ENCODE measurements at regions not wholly inside any gene's neighbourhood (a gene's known extent, or its start where the extent isn't known, plus 50 kb on each side); places are given as distances from the start of the nearest gene placed in this dataset.

DNA sequence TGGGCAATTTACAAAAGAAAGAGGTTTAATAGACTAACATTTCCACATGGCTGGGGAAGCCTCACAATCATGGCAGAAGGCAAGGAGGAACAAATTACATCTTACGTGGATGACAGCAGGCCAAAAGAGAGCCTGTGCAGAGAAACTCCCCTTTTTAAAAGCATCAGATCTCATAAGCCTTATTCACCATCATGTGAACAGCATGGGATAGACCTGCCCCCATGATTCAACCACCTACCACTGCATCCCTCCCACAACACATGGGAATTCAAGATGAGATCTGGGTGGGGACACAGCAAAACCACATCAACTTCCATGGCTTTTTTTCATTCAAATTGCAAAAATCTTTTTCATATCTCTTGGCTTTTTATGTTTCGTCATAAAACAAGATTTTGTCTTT, 67.6 kb upstream of the GADL1 start:
- no peak overlapping the region for H3K4me3 ChIP-seq
- H3K27ac ChIP-seq, result no peak overlapping the region
- intact Hi-C loops (cut with DNase I), result no loop called here
- no peak for DNase-seq
- H3K9me3 ChIP-seq, result peaks cover 0 to 3% (median 0%) of the 10 kb centered on the region in 3 donors
- no peaks in the 10 kb centered on the region for H3K36me3 ChIP-seq
- 85 to 86% methylated on average over 2 of the region's 2 CpGs for WGBS, 2 donors
- no peaks in the 10 kb centered on the region for H3K27me3 ChIP-seq
- no peak for TF ChIP-seq POLR2A (IDR thresholded peaks at IDR 0.05)
- TF ChIP-seq, protein P1, sequence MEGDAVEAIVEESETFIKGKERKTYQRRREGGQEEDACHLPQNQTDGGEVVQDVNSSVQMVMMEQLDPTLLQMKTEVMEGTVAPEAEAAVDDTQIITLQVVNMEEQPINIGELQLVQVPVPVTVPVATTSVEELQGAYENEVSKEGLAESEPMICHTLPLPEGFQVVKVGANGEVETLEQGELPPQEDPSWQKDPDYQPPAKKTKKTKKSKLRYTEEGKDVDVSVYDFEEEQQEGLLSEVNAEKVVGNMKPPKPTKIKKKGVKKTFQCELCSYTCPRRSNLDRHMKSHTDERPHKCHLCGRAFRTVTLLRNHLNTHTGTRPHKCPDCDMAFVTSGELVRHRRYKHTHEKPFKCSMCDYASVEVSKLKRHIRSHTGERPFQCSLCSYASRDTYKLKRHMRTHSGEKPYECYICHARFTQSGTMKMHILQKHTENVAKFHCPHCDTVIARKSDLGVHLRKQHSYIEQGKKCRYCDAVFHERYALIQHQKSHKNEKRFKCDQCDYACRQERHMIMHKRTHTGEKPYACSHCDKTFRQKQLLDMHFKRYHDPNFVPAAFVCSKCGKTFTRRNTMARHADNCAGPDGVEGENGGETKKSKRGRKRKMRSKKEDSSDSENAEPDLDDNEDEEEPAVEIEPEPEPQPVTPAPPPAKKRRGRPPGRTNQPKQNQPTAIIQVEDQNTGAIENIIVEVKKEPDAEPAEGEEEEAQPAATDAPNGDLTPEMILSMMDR (IDR thresholded peaks at IDR 0.05), result no peak
- H3K4me1 ChIP-seq, result no peaks in the 10 kb centered on the region

DNA sequence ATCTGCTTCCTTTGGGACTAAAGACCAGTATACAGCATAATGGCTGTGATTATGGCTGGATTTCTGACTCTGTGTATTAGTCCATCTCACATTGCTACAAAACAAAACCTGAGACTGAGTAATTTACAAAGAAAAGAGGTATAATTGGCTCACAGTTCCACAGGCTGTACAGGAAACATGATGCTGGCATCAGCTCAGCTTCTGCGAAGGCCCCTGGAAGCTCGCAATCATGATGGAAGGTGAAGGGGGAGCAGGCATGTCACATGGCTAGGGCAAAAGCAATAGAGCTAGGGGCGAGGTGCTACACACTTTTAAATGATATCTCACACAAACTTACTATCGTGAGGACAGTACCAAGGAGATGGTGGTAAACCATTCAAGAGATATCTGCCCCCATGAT, 68.0 kb upstream of the GADL1 start:
- H3K9me3 ChIP-seq, result peaks cover 0 to 3% (median 0%) of the 10 kb centered on the region in 3 donors
- WGBS, 2 donors, result 85 to 95% methylated on average over 4 of the region's 4 CpGs
- no peak overlapping the region for H3K27ac ChIP-seq
- H3K4me1 ChIP-seq, result no peaks in the 10 kb centered on the region
- no peak for DNase-seq
- H3K27me3 ChIP-seq, result no peaks in the 10 kb centered on the region
- H3K4me3 ChIP-seq, result no peak overlapping the region
- intact Hi-C loops (cut with DNase I), result no loop called here
- no peak for TF ChIP-seq POLR2A (IDR thresholded peaks at IDR 0.05)
- TF ChIP-seq, protein P1 (IDR thresholded peaks at IDR 0.05), result no peak
- H3K36me3 ChIP-seq, result no peaks in the 10 kb centered on the region

DNA sequence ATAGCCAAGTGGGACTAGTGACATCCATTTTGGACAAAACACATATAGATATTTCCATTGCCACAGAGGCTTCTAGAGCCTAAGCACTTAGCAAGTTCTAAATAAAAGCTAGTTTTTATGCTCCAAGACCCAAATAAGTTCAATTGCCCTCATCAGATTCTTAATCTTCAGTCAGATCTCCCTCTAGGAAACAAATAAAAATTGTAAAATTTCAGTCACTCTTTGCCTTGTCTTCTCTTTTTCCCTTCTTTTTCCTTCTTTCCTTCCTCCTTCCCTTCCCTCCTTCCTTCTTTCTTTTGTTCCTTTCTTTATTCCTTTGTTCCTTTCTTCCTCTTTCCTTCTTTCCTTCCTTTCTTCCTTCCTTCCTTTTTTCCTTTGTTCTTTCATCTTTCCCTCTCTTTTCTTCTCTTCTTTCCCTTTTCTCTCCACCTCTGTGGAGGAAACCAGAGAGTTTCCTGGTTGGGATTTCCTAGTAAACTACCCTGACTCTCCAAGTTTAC, 68.8 kb upstream of the GADL1 start:
- Histone ChIP-seq H3K9me3 (peaks cover 0 to 3% (median 0%) of the 10 kb centered on the region in 3 donors), H3K36me3 (no peaks in the 10 kb centered on the region), H3K27me3 (no peaks in the 10 kb centered on the region), H3K27ac (no peak overlapping the region), H3K4me1 (no peaks in the 10 kb centered on the region), H3K4me3 (no peak overlapping the region)
- intact Hi-C loops (cut with DNase I), result no loop called here
- no peak for DNase-seq
- TF ChIP-seq, protein P1 (IDR thresholded peaks at IDR 0.05), result no peak
- no peak for TF ChIP-seq POLR2A (IDR thresholded peaks at IDR 0.05)

DNA sequence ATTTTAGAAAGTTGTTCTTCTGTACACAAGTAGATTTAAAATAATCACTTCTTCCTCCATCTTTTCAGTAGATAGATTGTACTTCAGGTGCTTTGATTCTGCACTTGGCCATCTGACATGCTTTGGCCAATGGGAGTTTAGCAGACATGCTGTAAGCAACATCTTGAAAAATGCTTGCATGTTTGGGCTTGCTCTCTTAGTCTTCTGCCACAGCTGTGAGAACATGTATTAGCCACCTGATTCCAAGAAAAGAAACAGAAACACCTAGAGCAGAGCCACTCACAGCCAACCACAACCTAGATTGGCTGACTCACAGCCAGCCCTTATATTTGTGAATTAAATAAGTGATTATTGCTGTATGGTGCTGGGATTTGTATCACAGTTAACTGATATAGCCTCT, 70.2 kb upstream of the GADL1 start:
- intact Hi-C loops (cut with DNase I), result no loop called here
- no peak for TF ChIP-seq POLR2A (IDR thresholded peaks at IDR 0.05)
- TF ChIP-seq, protein P1 (IDR thresholded peaks at IDR 0.05), result no peak
- no peaks in the 10 kb centered on the region for H3K27me3 ChIP-seq

DNA sequence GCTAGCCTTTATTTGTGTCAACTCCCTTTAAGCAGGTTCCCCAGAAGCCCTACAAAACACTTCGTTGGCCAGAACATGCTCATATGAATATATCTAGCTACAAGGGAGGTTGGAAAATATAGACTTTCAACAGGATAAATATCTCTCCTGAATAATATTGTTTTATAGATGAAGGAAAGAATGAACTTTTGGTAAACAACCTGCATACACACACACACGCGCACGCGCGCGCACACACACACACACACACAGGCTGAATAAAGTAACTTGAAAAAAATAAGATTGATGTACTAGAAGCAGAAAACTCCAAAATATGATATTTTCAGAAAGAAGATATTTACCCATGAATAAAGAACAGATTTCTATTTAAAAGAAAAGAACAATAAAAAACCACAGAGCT, 72.4 kb upstream of the GADL1 start:
- no peak overlapping the region for H3K27ac ChIP-seq
- no peaks in the 10 kb centered on the region for H3K36me3 ChIP-seq
- no peaks in the 10 kb centered on the region for H3K27me3 ChIP-seq
- WGBS, 2 donors, result 60 to 93% methylated on average over 7 of the region's 7 CpGs
- H3K4me1 ChIP-seq, result no peaks in the 10 kb centered on the region
- H3K9me3 ChIP-seq, result no peaks in the 10 kb centered on the region
- no peak overlapping the region for H3K4me3 ChIP-seq
- intact Hi-C loops (cut with DNase I), result no loop called here
- no peak for DNase-seq
- no peak for TF ChIP-seq POLR2A (IDR thresholded peaks at IDR 0.05)
- TF ChIP-seq, protein P1 (IDR thresholded peaks at IDR 0.05), result no peak

More for the DNA sequence above, 70.2 kb upstream of the GADL1 start:
- no peaks in the 10 kb centered on the region for H3K9me3 ChIP-seq
- no peaks in the 10 kb centered on the region for H3K4me1 ChIP-seq
- H3K27ac ChIP-seq, result no peak overlapping the region
- H3K36me3 ChIP-seq, result no peaks in the 10 kb centered on the region
- no peak overlapping the region for H3K4me3 ChIP-seq
- DNase-seq, result no peak

All from esophagus squamous epithelium (tissue), 5 donors.